Skeletal muscle satellite cell (primary cell): ENCODE measurements at regions not wholly inside any gene's neighbourhood (a gene's known extent, or its start where the extent isn't known, plus 50 kb on each side); places are given as distances from the start of the nearest gene placed in this dataset.
"Not testable (repeated sequence)": the region's sequence is repeated elsewhere in the genome, so short reads cannot be mapped to it uniquely, and the experiment has no call there.

ENCODE experiments used
- H3K27me3 ChIP-seq: 2 replicates; pipeline ENCODE4 v1.7.0; 2013; ENCODE audit warnings: low read length; ENCODE audit not compliant: control insufficient read depth, insufficient read depth
- H3K36me3 ChIP-seq: 2 replicates; pipeline ENCODE4 v1.7.0; 2013; ENCODE audit warnings: mild to moderate bottlenecking, control low read depth, low read length; ENCODE audit not compliant: insufficient read depth
- H3K4me1 ChIP-seq: 2 replicates; pipeline ENCODE4 v1.7.0; 2013; ENCODE audit warnings: low read length; ENCODE audit not compliant: control insufficient read depth, insufficient read depth
- H3K4me2 ChIP-seq: 2 replicates; pipeline ENCODE4 v1.7.0; 2013; ENCODE audit warnings: mild to moderate bottlenecking, low read length
- H3K4me3 ChIP-seq: 2 replicates; pipeline ENCODE4 v1.7.0; 2013; ENCODE audit warnings: low read length
- H3K9ac ChIP-seq: 2 replicates; pipeline ENCODE4 v1.7.0; 2013; ENCODE audit warnings: mild to moderate bottlenecking, low read depth, low read length, moderate library complexity
- H3K9me3 ChIP-seq: replicated peaks from 2 replicates; pipeline ENCODE4 v1.7.0; 2013; ENCODE audit warnings: mild to moderate bottlenecking, control low read depth, low read length

DNA sequence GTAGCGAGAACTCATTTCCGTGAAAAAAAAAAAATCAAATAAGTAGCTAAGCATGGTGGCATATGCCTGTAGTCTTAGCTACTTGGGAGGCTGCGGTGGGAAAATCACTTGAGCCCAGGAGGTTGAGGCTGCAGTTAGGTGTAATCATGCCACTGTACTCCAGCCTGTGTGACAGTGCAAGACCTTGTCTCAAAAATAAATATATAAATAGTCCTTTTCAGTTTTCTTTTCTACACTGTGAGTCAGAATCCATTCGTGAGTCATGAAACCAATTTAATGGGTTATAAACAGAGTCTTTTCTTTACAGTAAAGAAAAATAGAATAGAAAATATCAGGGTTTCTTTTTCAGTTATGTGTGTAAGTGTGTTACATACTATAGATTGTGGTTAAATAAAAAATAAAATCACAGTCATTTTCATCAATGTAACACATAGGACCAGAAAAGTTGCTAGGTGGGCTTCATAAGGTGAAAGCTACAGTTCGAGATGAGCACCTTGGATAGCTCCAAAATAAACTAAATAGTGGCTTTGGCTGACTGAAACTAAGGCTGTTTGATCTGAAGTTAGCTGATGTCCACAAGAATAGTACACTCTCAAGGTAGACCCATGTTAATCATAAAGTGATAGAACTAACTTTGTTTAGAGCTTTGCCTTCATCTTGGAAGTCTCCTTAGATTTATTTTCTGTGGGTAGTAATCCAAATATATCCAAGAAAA, 781.1 kb downstream of the GATA3 start:
- Histone ChIP-seq H3K9ac (no peak overlapping the region), H3K4me1 (no peaks in the 10 kb centered on the region), H3K36me3 (no peaks in the 10 kb centered on the region), H3K27me3 (no peaks in the 10 kb centered on the region), H3K4me2 (peak overlapping the region; percentile 60), H3K9me3 (no peaks in the 10 kb centered on the region), H3K4me3 (no peak overlapping the region)

DNA sequence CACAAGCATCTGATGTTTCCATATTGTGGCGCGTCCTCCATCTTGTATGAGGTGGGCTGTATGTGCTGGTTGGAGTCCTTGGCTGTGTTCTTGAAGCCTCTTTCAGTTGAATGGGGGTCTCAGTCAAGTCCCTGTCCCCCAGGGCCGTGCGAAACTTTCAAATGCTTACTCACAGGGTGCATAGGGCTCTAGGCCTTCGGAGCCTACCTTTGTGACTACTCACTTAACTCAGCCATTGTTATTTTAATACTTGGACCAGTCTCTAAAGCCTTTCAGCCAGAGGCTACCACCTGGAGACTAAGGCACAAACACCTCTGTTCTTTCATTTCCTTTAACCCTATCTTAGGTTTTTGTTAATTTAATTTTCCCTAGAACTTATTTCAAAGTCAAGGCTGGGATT, 785.9 kb downstream of the GATA3 start:
- no peaks in the 10 kb centered on the region for H3K27me3 ChIP-seq

DNA sequence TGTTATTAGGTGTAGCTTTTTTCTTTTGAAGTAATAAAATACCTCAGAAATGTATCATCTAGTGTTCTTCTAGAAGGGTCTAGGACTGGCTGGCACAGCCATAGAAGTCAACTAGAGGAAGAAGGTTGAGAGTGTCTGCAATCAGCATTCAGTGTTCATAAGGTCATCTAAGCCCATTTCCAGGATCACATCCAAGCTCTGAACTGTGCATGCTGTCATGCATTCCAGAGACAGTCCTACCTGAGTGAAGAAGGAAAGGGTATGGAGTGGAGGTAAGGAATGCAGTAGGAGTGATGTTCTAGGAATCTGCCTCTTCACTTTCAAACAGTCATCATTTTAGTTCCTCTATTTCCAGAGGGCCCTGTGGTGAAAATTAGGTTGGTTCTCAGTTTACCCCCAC, 789.7 kb downstream of the GATA3 start:
- Histone ChIP-seq H3K4me1 (no peaks in the 10 kb centered on the region), H3K4me3 (no peak overlapping the region), H3K9ac (no peak overlapping the region), H3K36me3 (no peaks in the 10 kb centered on the region), H3K27me3 (no peaks in the 10 kb centered on the region), H3K9me3 (no peaks in the 10 kb centered on the region), H3K4me2 (no peak overlapping the region)

More for the DNA sequence above, 785.9 kb downstream of the GATA3 start:
- Histone ChIP-seq H3K4me2 (no peak overlapping the region), H3K9me3 (no peaks in the 10 kb centered on the region), H3K4me3 (no peak overlapping the region), H3K36me3 (no peaks in the 10 kb centered on the region), H3K9ac (no peak overlapping the region), H3K4me1 (no peaks in the 10 kb centered on the region)

DNA sequence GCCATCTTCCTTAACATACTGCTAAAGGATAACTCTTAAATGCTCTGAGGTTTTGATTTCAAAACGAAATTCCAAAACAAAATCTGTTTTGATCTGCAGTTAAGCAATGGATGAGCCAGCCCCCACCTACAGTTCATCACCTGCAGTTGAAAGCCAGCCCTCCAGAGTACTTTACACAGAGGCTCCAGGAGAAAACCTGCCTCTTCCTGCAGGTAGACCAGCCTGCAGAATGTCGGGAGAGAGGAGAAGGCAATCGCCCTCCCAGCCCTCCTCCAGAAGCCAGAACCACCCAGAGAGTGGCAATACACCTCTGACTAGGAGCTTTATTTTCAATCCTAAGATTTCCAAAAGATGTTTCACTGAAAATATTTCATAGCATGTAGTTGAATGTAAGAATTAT, 798.1 kb downstream of the GATA3 start:
- Histone ChIP-seq H3K9ac (no peak overlapping the region), H3K27me3 (no peaks in the 10 kb centered on the region), H3K36me3 (no peaks in the 10 kb centered on the region), H3K4me1 (no peaks in the 10 kb centered on the region), H3K9me3 (no peaks in the 10 kb centered on the region), H3K4me2 (no peak overlapping the region), H3K4me3 (no peak overlapping the region)

DNA sequence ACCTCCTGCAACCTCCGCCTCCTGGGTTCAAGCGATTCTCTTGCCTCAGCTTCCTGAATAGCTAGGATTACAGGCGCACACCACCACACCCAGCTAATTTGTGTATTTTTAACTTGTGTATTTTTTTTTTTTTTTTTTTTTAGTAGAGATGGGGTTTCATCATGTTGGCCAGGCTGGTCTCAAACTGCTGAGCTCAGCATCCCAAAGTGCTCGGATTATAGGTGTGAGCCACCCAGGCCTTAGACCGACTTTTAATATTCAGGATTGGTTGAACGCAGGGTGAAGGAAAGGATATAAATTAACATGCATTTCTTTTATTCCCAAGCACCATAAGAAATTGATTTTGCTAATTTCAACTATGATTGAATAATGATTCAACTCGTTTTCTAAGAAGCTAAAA, 798.6 kb downstream of the GATA3 start:
- no peaks in the 10 kb centered on the region for H3K27me3 ChIP-seq
- H3K9me3 ChIP-seq: no peaks in the 10 kb centered on the region
- no peak overlapping the region for H3K4me2 ChIP-seq
- H3K4me1 ChIP-seq: no peaks in the 10 kb centered on the region
- H3K36me3 ChIP-seq: no peaks in the 10 kb centered on the region
- no peak overlapping the region for H3K4me3 ChIP-seq
- no peak overlapping the region for H3K9ac ChIP-seq

DNA sequence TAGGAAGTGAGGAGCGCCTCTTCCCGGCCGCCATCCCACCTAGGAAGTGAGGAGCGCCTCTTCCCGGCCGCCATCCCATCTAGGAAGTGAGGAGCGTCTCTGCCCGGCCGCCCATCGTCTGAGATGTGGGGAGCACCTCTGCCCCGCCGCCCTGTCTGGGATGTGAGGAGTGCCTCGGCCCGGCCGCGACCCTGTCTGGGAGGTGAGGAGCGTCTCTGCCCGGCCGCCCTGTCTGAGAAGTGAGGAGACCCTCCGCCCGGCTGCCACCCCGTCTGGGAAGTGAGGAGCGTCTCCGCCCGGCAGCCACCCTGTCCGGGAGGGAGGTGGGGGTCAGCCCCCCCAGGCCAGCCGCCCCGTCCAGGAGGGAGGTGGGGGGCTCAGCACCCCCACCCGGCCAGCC, 814.4 kb downstream of the GATA3 start:
- H3K4me3 ChIP-seq, H3K9me3 ChIP-seq, H3K9ac ChIP-seq, H3K4me1 ChIP-seq, H3K27me3 ChIP-seq, H3K36me3 ChIP-seq, H3K4me2 ChIP-seq: not testable (repeated sequence)

DNA sequence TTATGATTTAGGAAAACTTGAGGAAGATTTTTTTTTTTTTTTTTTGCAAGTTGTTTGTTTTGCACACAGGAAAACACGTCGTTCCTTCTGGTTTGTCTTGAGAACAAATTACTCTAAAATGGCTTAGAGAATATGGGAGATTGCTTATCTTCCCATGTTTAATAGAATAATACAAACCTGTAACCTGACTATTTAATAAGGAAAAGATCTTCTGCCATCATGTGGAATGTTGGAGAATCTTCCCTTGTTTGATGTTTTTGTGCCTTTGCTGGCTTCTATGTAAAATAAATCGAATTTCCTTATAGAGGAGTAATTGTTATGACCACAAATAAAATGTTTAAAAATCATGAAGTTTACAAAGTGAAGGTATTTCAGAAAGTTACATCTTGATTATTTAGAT, 818.8 kb downstream of the GATA3 start:
- Histone ChIP-seq H3K4me2 (no peak overlapping the region), H3K27me3 (no peaks in the 10 kb centered on the region), H3K4me1 (no peaks in the 10 kb centered on the region), H3K4me3 (no peak overlapping the region), H3K9ac (no peak overlapping the region), H3K9me3 (no peaks in the 10 kb centered on the region), H3K36me3 (no peaks in the 10 kb centered on the region)

DNA sequence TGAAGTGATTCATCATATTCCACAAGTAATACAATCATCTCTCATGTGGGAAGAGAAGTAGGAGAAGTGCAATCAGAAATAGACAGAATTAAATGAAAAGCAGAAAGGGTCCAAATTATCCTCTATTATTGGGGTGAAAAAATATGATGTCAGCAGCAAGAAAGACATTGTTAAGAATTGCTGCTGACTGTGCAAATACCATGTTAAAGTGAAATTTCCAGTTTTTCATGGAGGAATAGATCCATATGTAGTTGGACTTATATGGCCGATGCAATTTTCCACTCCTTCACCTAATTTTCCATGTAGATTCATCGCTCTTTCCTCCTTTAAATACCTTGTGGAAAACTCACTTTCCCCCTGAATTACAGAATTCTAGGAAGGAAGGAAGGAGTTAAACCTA, 819.8 kb downstream of the GATA3 start:
- Histone ChIP-seq H3K4me3 (no peak overlapping the region), H3K4me1 (no peaks in the 10 kb centered on the region), H3K4me2 (no peak overlapping the region), H3K36me3 (no peaks in the 10 kb centered on the region), H3K27me3 (no peaks in the 10 kb centered on the region), H3K9me3 (no peaks in the 10 kb centered on the region), H3K9ac (no peak overlapping the region)

DNA sequence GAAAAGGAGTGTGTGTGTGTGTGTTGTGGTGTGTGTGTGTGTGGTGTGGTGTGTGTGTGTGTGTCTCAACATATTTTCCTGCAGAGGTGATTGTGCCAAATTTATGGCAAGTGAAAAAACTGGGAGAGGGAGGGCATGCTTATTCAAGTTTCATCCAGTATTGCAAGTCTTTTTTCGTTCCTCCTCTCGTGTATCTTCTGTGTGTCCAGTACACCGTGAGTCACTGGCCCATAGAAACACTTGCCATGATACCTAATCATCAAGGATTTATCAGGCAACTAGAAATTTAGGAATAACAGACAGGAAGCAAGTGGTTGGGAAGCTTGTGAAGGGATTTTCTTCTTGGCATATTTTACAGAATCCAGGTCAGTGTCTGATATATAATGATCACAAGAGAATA, 820.5 kb downstream of the GATA3 start:
- H3K4me2 ChIP-seq: no peak overlapping the region
- H3K9ac ChIP-seq: no peak overlapping the region
- no peak overlapping the region for H3K4me3 ChIP-seq
- no peaks in the 10 kb centered on the region for H3K4me1 ChIP-seq
- no peaks in the 10 kb centered on the region for H3K36me3 ChIP-seq
- no peaks in the 10 kb centered on the region for H3K27me3 ChIP-seq
- H3K9me3 ChIP-seq: no peaks in the 10 kb centered on the region

DNA sequence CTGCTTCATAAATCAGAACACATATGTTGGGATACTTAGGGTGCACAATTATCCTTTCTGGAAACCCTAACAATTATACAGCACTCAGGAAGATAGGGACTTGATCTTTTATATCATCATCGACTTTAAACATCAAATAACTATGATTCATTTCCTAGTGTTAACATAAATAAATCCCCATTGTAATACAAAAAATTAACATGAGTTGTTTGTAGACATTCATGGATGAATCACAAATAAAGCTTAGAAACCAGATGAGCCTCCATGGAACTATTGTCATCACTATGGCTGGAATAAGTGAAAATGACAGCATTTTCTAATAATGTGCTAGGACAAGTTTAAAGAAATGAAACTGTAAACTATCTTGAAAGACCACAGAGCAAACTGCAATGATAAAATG, 821.7 kb downstream of the GATA3 start:
- Histone ChIP-seq H3K36me3 (no peaks in the 10 kb centered on the region), H3K9ac (no peak overlapping the region), H3K4me1 (no peaks in the 10 kb centered on the region), H3K4me3 (no peak overlapping the region), H3K9me3 (no peaks in the 10 kb centered on the region), H3K27me3 (no peaks in the 10 kb centered on the region), H3K4me2 (no peak overlapping the region)

DNA sequence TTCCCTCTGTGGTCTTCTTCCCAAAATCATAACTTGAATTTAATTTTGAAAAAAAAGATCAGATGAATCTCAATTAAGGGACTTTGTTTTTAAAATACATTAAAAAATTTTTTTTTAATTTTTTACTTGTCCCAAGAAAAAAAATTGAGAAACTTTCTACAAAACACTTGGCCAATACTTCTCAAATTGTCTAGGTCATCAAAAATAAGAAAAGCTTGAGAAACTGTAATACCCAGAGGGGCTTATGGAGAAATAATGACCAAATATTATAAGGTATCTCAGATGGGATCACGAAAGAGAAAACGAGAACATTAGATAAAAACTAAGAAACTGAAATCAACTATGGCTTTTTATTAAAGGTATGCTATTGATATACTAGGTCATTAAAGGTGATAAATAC, 835.0 kb downstream of the GATA3 start:
- no peak overlapping the region for H3K4me2 ChIP-seq
- H3K9me3 ChIP-seq: no peaks in the 10 kb centered on the region
- no peaks in the 10 kb centered on the region for H3K36me3 ChIP-seq
- H3K4me3 ChIP-seq: no peak overlapping the region
- H3K27me3 ChIP-seq: no peaks in the 10 kb centered on the region
- H3K9ac ChIP-seq: no peak overlapping the region
- no peaks in the 10 kb centered on the region for H3K4me1 ChIP-seq

DNA sequence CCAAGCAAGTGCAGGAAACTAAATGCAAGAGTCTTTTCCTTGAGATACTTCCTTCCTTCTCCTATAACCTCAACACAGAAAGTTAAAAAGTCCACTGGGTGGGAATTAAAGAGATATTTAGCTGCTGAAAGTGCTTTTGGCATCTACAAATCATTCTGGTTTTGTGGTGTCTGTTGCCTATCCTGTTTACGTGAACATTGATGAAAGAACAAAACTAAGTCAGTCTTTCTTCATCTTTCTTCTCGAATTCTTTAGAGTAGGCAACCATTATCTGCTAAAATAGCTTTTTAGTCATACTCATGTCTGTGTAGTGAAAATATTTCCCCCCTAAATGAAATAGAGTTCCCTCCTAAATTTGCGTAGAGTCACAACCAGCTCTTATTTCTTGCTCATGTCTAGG, 838.6 kb downstream of the GATA3 start:
- no peaks in the 10 kb centered on the region for H3K36me3 ChIP-seq
- no peaks in the 10 kb centered on the region for H3K27me3 ChIP-seq
- no peak overlapping the region for H3K9ac ChIP-seq
- H3K4me3 ChIP-seq: no peak overlapping the region
- H3K4me1 ChIP-seq: no peaks in the 10 kb centered on the region
- H3K9me3 ChIP-seq: no peaks in the 10 kb centered on the region
- no peak overlapping the region for H3K4me2 ChIP-seq
